ENCODE measurements at regions not wholly inside any gene's neighbourhood (a gene's known extent, or its start where the extent isn't known, plus 50 kb on each side); places are given as distances from the start of the nearest gene placed in this dataset.
A peak's percentile ranks its signal among the peaks of the same experiment; 100 is the strongest.

GRCh38 chr5:143506836-143507552 lies 103.5 kb upstream of the NR3C1 start (continued):
- no peak for TF ChIP-seq SNAPC5 (CRISPR knock-in tag; IDR thresholded peaks at IDR 0.05; ENCODE audit: borderline replicate concordance)
- TF ChIP-seq TERF1 (CRISPR knock-in tag; IDR thresholded peaks at IDR 0.05), result no peak
- peak; percentile 84 for TF ChIP-seq MIER2 (CRISPR knock-in tag; IDR thresholded peaks at IDR 0.05)
- TF ChIP-seq, protein P1, sequence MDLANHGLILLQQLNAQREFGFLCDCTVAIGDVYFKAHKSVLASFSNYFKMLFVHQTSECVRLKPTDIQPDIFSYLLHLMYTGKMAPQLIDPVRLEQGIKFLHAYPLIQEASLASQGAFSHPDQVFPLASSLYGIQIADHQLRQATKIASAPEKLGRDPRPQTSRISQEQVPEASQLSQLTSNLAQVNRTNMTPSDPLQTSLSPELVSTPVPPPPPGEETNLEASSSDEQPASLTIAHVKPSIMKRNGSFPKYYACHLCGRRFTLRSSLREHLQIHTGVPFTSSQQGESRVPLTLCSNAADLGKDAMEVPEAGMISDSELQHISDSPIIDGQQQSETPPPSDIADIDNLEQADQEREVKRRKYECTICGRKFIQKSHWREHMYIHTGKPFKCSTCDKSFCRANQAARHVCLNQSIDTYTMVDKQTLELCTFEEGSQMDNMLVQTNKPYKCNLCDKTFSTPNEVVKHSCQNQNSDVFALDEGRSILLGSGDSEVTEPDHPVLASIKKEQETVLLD (CRISPR knock-in tag; IDR thresholded peaks at IDR 0.05; ENCODE audit: low read depth), result no peak
- TF ChIP-seq MEF2D (CRISPR knock-in tag; IDR thresholded peaks at IDR 0.05), result peak; percentile 92
- no peak for TF ChIP-seq DR1 (CRISPR knock-in tag; IDR thresholded peaks at IDR 0.05)
- TF ChIP-seq GLI4 (CRISPR knock-in tag; IDR thresholded peaks at IDR 0.05; ENCODE audit: borderline replicate concordance), result no peak
- no peak for TF ChIP-seq KLF11 (CRISPR knock-in tag; IDR thresholded peaks at IDR 0.05)
- TF ChIP-seq THYN1 (CRISPR knock-in tag; IDR thresholded peaks at IDR 0.05; ENCODE audit: borderline replicate concordance, low read depth), result no peak
- TF ChIP-seq GLMP (CRISPR knock-in tag; IDR thresholded peaks at IDR 0.05; ENCODE audit: borderline replicate concordance), result no peak
- TF ChIP-seq ZNF614 (CRISPR knock-in tag; IDR thresholded peaks at IDR 0.05; ENCODE audit: borderline replicate concordance), result peak; percentile 96
- peak; percentile 46; the same call in 1 of the 2 replicates for TF ChIP-seq MEIS2 (CRISPR knock-in tag; IDR thresholded peaks at IDR 0.05)
- no peak for TF ChIP-seq MLXIP (CRISPR knock-in tag; IDR thresholded peaks at IDR 0.05; ENCODE audit: borderline replicate concordance)
- no peak for TF ChIP-seq GZF1 (CRISPR knock-in tag; IDR thresholded peaks at IDR 0.05)
- TF ChIP-seq CTCF (CRISPR knock-in tag; IDR thresholded peaks at IDR 0.05), result peak; percentile 58
- TF ChIP-seq TCF7 (IDR thresholded peaks at IDR 0.05; ENCODE audit: low read depth), result peak; percentile 71
- TF ChIP-seq NFE2 (CRISPR knock-in tag; IDR thresholded peaks at IDR 0.05), result no peak
- TF ChIP-seq, protein P2, sequence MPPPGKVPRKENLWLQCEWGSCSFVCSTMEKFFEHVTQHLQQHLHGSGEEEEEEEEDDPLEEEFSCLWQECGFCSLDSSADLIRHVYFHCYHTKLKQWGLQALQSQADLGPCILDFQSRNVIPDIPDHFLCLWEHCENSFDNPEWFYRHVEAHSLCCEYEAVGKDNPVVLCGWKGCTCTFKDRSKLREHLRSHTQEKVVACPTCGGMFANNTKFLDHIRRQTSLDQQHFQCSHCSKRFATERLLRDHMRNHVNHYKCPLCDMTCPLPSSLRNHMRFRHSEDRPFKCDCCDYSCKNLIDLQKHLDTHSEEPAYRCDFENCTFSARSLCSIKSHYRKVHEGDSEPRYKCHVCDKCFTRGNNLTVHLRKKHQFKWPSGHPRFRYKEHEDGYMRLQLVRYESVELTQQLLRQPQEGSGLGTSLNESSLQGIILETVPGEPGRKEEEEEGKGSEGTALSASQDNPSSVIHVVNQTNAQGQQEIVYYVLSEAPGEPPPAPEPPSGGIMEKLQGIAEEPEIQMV (CRISPR knock-in tag; IDR thresholded peaks at IDR 0.05; ENCODE audit: low read depth), result no peak

Measured in HepG2 (cell line).